Keratinocyte (primary cell): ENCODE measurements at regions not wholly inside any gene's neighbourhood (a gene's known extent, or its start where the extent isn't known, plus 50 kb on each side); places are given as distances from the start of the nearest gene placed in this dataset.

Source experiments
- DNase-seq: peaks from one replicate; pipeline ENCODE4 v3.0.0-alpha.2; 2011; ENCODE audit warnings: low read depth, missing footprints, low spot score
- FAIRE-seq: peaks from 2 replicates; lab custom pipeline; 2011; peaks lifted over from hg19 to GRCh38; lab: Jason Lieb, UNC
- H2AFZ ChIP-seq: 2 replicates; pipeline ENCODE4 v1.6.0; 2012; ENCODE audit warnings: low read length, control low read depth, inconsistent platforms; ENCODE audit not compliant: control insufficient read depth
- H3K27ac ChIP-seq: 2 replicates; pipeline ENCODE4 v1.5.1; 2011; ENCODE audit warnings: low read length; ENCODE audit not compliant: control insufficient read depth, insufficient read depth
- H3K27me3 ChIP-seq: 3 replicates; pipeline ENCODE4 v1.6.0; 2011; ENCODE audit warnings: low read length; ENCODE audit not compliant: control insufficient read depth, insufficient read depth; ENCODE audit errors: extremely low read depth
- H3K36me3 ChIP-seq, 2 experiments: 2 replicates in 1 of 2; 3 replicates in 1 of 2; pipeline ENCODE4 v1.5.1; 2011; ENCODE audit warnings: low read length in 2 of 2, mild to moderate bottlenecking in 1 of 2; ENCODE audit not compliant: control insufficient read depth in 2 of 2, insufficient read depth in 2 of 2; ENCODE audit errors: extremely low read depth in 1 of 2
- H3K4me1 ChIP-seq: 3 replicates; pipeline ENCODE4 v1.5.1; 2011; ENCODE audit warnings: low read length; ENCODE audit not compliant: control insufficient read depth, insufficient read depth; ENCODE audit errors: extremely low read depth
- H3K4me2 ChIP-seq: 3 replicates; pipeline ENCODE4 v1.6.0; 2011; ENCODE audit warnings: low read depth, low read length; ENCODE audit not compliant: control insufficient read depth, insufficient read depth; ENCODE audit errors: extremely low read depth
- H3K4me3 ChIP-seq, 3 experiments: fragments of 200-600 bp in 1 of 3; sonication (generic) in 1 of 3; 2 replicates in 2 of 3; 3 replicates in 1 of 3; pipeline ENCODE4 v1.5.1; 2011 to 2016; ENCODE audit warnings: low read length in 3 of 3, mild to moderate bottlenecking in 3 of 3, control low read depth in 2 of 3, inconsistent platforms in 1 of 3, low read depth in 1 of 3, mixed read lengths in 1 of 3, mixed run types in 1 of 3, moderate library complexity in 1 of 3; ENCODE audit not compliant: control insufficient read depth in 2 of 3, insufficient read depth in 2 of 3; ENCODE audit errors: extremely low read depth in 1 of 3
- H3K79me2 ChIP-seq: 2 replicates; pipeline ENCODE4 v1.6.0; 2012; ENCODE audit warnings: low read length; ENCODE audit not compliant: control insufficient read depth, insufficient read depth
- H3K9ac ChIP-seq: 3 replicates; pipeline ENCODE4 v1.6.0; 2011; ENCODE audit warnings: low read length; ENCODE audit not compliant: control insufficient read depth, insufficient read depth; ENCODE audit errors: extremely low read depth
- H3K9me1 ChIP-seq: 3 replicates; pipeline ENCODE4 v1.6.0; 2011; ENCODE audit warnings: low read length; ENCODE audit not compliant: control insufficient read depth, insufficient read depth; ENCODE audit errors: extremely low read depth
- H3K9me3 ChIP-seq: 2 replicates; pipeline ENCODE4 v1.5.1; 2012; ENCODE audit warnings: low read depth, low read length; ENCODE audit not compliant: control insufficient read depth
- H4K20me1 ChIP-seq: 3 replicates; pipeline ENCODE4 v1.6.0; 2011; ENCODE audit warnings: low read length; ENCODE audit not compliant: control insufficient read depth, insufficient read depth; ENCODE audit errors: extremely low read depth
- CTCF ChIP-seq, 3 experiments: IDR thresholded peaks in 1 of 3; conservative IDR thresholded peaks in 1 of 3; optimal IDR thresholded peaks in 1 of 3; 2 replicates in 2 of 3; 3 replicates in 1 of 3; pipeline versions ENCODE3 to v1.5.1; 2011; ENCODE audit warnings: low read length in 3 of 3, mild to moderate bottlenecking in 3 of 3, moderate library complexity in 2 of 3, control low read depth in 1 of 3, inconsistent platforms in 1 of 3; ENCODE audit not compliant: insufficient read depth in 2 of 3; ENCODE audit errors: extremely low read depth in 1 of 3
- EZH2 ChIP-seq: IDR thresholded peaks from one replicate; pipeline ENCODE4 v1.6.1; 2012; ENCODE audit warnings: inconsistent platforms, mild to moderate bottlenecking, low read length, moderate library complexity
- dilution Hi-C: fragments of 300-500 bp; cut with MboI; formaldehyde crosslinking; loops from one replicate; pipeline ENCODE4 v1.7.0; 2020; ENCODE audit warnings: low sequenced_read_pairs; ENCODE audit not compliant: extremely low pct_ligation_motif_present

GRCh38 chr11:95299078-95299679 lies 68.2 kb upstream of the SESN3 start:
- Histone ChIP-seq H4K20me1 (no peaks in the 10 kb centered on the region), H3K9ac (no peak overlapping the region), H3K27me3 (no peaks in the 10 kb centered on the region), H3K9me1 (no peaks in the 10 kb centered on the region), H3K9me3 (no peaks in the 10 kb centered on the region), H3K4me1 (no peaks in the 10 kb centered on the region), H3K4me3 (no peak overlapping the region), H3K4me2 (no peak overlapping the region), H3K36me3 (no peaks in the 10 kb centered on the region), H2AFZ (no peak overlapping the region), H3K79me2 (no peaks in the 10 kb centered on the region), H3K27ac (no peak overlapping the region)
- dilution Hi-C loops: no loop called here
- TF ChIP-seq CTCF (optimal IDR thresholded peaks at IDR 0.05 in 1 of 3, IDR thresholded peaks at IDR 0.05 in 1 of 3, conservative IDR thresholded peaks at IDR 0.05 in 1 of 3; ENCODE audit: extremely low read depth in 1 of 3, insufficient read depth in 2 of 3, low read length in 3 of 3): no peak
- no peak for TF ChIP-seq EZH2
- DNase-seq: no peak
- no peak for FAIRE-seq

- Histone ChIP-seq H3K4me1 (no peaks in the 10 kb centered on the region), H3K79me2 (no peaks in the 10 kb centered on the region), H3K36me3 (no peaks in the 10 kb centered on the region), H4K20me1 (no peaks in the 10 kb centered on the region), H3K4me2 (no peak overlapping the region), H3K27me3 (no peaks in the 10 kb centered on the region), H3K4me3 (no peak overlapping the region), H3K9me3 (no peaks in the 10 kb centered on the region), H3K9me1 (no peaks in the 10 kb centered on the region), H3K27ac (no peak overlapping the region), H3K9ac (no peak overlapping the region), H2AFZ (no peak overlapping the region)
- DNase-seq: no peak
- TF ChIP-seq EZH2 (no peak), CTCF (optimal IDR thresholded peaks at IDR 0.05 in 1 of 3, IDR thresholded peaks at IDR 0.05 in 1 of 3, conservative IDR thresholded peaks at IDR 0.05 in 1 of 3; ENCODE audit: extremely low read depth in 1 of 3, insufficient read depth in 2 of 3, low read length in 3 of 3) (no peak)
- no peak for FAIRE-seq
- dilution Hi-C loops: no loop called here
Observed at GRCh38 chr11:95297680-95298452, 66.9 kb upstream of the SESN3 start.
